ENCODE measurements at regions not wholly inside any gene's neighbourhood (a gene's known extent, or its start where the extent isn't known, plus 50 kb on each side); places are given as distances from the start of the nearest gene placed in this dataset.

DNA sequence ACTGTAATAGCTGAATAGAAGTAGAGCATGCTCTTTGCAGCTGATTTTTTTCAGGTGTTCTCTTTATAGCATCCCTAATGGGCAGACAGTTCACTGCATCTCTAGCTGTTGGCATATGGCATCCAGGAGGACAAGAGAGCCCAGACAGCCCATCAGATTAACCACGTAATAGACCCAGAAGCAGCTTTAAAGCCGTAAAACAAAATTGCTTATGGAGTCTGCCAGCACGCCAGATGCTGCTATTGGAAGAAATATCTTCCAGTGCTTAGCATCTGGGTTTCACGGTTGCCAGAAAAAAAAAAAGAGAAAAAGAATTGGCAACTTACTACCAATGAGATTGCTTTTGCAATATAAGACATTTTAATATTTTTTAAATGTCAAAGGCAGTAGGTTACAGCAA lies 869.4 kb upstream of the NUDT12 start:
- H3K36me3 ChIP-seq (replicated peaks; ENCODE audit: low read depth, low read length): no peaks in the 10 kb centered on the region
- TF ChIP-seq EZH2phosphoT487 (IDR thresholded peaks at IDR 0.05; ENCODE audit: low read depth): no peak
- TF ChIP-seq, protein P1, sequence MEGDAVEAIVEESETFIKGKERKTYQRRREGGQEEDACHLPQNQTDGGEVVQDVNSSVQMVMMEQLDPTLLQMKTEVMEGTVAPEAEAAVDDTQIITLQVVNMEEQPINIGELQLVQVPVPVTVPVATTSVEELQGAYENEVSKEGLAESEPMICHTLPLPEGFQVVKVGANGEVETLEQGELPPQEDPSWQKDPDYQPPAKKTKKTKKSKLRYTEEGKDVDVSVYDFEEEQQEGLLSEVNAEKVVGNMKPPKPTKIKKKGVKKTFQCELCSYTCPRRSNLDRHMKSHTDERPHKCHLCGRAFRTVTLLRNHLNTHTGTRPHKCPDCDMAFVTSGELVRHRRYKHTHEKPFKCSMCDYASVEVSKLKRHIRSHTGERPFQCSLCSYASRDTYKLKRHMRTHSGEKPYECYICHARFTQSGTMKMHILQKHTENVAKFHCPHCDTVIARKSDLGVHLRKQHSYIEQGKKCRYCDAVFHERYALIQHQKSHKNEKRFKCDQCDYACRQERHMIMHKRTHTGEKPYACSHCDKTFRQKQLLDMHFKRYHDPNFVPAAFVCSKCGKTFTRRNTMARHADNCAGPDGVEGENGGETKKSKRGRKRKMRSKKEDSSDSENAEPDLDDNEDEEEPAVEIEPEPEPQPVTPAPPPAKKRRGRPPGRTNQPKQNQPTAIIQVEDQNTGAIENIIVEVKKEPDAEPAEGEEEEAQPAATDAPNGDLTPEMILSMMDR (IDR thresholded peaks at IDR 0.05; ENCODE audit: low read depth, low read length): no peak
- no peaks in the 10 kb centered on the region for H3K79me2 ChIP-seq (ENCODE audit: low read length)
- no peak overlapping the region for H2AFZ ChIP-seq (ENCODE audit: low read depth, low read length)
- no peaks in the 10 kb centered on the region for H3K9me3 ChIP-seq (ENCODE audit: insufficient read depth, low read length)
- no peaks in the 10 kb centered on the region for H3K4me1 ChIP-seq (ENCODE audit: low read length)
- no peak overlapping the region for H3K27ac ChIP-seq (ENCODE audit: low read length)
- H3K27me3 ChIP-seq (ENCODE audit: low read depth, low read length): no peaks in the 10 kb centered on the region
- no peak overlapping the region for H3K4me3 ChIP-seq (ENCODE audit: low read length)
- no peak overlapping the region for H3K9ac ChIP-seq (ENCODE audit: low read length)
- H3K4me2 ChIP-seq (ENCODE audit: low read length): no peak overlapping the region
- H4K20me1 ChIP-seq (ENCODE audit: insufficient read depth, low read length): no peaks in the 10 kb centered on the region

- no peak overlapping the region for H3K4me2 ChIP-seq (ENCODE audit: low read length)
- no peak overlapping the region for H2AFZ ChIP-seq (ENCODE audit: low read depth, low read length)
- no peak overlapping the region for H3K27ac ChIP-seq (ENCODE audit: low read length)
- H3K4me3 ChIP-seq (ENCODE audit: low read length): no peak overlapping the region
- H3K9ac ChIP-seq (ENCODE audit: low read length): no peak overlapping the region
- H3K79me2 ChIP-seq (ENCODE audit: low read length): no peaks in the 10 kb centered on the region
- no peaks in the 10 kb centered on the region for H4K20me1 ChIP-seq (ENCODE audit: insufficient read depth, low read length)
- no peaks in the 10 kb centered on the region for H3K27me3 ChIP-seq (ENCODE audit: low read depth, low read length)
- no peaks in the 10 kb centered on the region for H3K36me3 ChIP-seq (replicated peaks; ENCODE audit: low read depth, low read length)
- no peaks in the 10 kb centered on the region for H3K4me1 ChIP-seq (ENCODE audit: low read length)
- TF ChIP-seq, protein P1 (IDR thresholded peaks at IDR 0.05; ENCODE audit: low read depth, low read length): no peak
- TF ChIP-seq EZH2phosphoT487 (IDR thresholded peaks at IDR 0.05; ENCODE audit: low read depth): no peak
- no peaks in the 10 kb centered on the region for H3K9me3 ChIP-seq (ENCODE audit: insufficient read depth, low read length)
These were observed 868.5 kb upstream of the NUDT12 start for GRCh38 chr5:104431002-104431620.

DNA sequence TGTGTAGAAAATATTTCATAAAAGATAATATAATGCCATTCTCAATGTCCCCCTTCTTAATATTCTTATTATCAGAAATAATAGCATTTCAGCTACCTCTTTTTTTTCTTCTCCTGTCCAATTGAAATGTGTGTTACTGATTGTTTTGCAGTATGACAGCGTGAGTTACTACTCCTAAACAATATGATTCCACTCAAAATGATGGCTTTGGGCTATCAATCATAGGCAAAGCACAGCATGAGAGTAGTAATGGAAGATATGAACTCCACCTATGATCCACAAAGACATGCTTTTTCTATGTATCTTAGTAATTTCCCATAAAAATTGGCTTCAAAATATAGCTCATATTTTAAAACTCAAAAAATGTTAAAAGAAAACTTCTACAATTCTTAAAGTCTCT lies 867.3 kb upstream of the NUDT12 start:
- Histone ChIP-seq H3K9me3 (ENCODE audit: insufficient read depth, low read length) (no peaks in the 10 kb centered on the region), H3K4me3 (ENCODE audit: low read length) (no peak overlapping the region), H3K79me2 (ENCODE audit: low read length) (no peaks in the 10 kb centered on the region), H4K20me1 (ENCODE audit: insufficient read depth, low read length) (no peaks in the 10 kb centered on the region), H3K27me3 (ENCODE audit: low read depth, low read length) (no peaks in the 10 kb centered on the region), H3K36me3 (replicated peaks; ENCODE audit: low read depth, low read length) (no peaks in the 10 kb centered on the region), H3K4me2 (ENCODE audit: low read length) (no peak overlapping the region), H2AFZ (ENCODE audit: low read depth, low read length) (no peak overlapping the region), H3K27ac (ENCODE audit: low read length) (no peak overlapping the region), H3K9ac (ENCODE audit: low read length) (no peak overlapping the region), H3K4me1 (ENCODE audit: low read length) (no peaks in the 10 kb centered on the region)
- no peak for TF ChIP-seq EZH2phosphoT487 (IDR thresholded peaks at IDR 0.05; ENCODE audit: low read depth)
- TF ChIP-seq, protein P1 (IDR thresholded peaks at IDR 0.05; ENCODE audit: low read depth, low read length): no peak

GRCh38 chr5:104421431-104421830 lies 858.8 kb upstream of the NUDT12 start:
- no peaks in the 10 kb centered on the region for H4K20me1 ChIP-seq (ENCODE audit: insufficient read depth, low read length)
- H3K27ac ChIP-seq (ENCODE audit: low read length): no peak overlapping the region
- H3K27me3 ChIP-seq (ENCODE audit: low read depth, low read length): no peaks in the 10 kb centered on the region
- H3K4me3 ChIP-seq (ENCODE audit: low read length): no peak overlapping the region
- no peaks in the 10 kb centered on the region for H3K9me3 ChIP-seq (ENCODE audit: insufficient read depth, low read length)
- no peaks in the 10 kb centered on the region for H3K4me1 ChIP-seq (ENCODE audit: low read length)
- no peak overlapping the region for H3K9ac ChIP-seq (ENCODE audit: low read length)
- TF ChIP-seq, protein P1 (IDR thresholded peaks at IDR 0.05; ENCODE audit: low read depth, low read length): no peak
- no peak for TF ChIP-seq EZH2phosphoT487 (IDR thresholded peaks at IDR 0.05; ENCODE audit: low read depth)
- H3K4me2 ChIP-seq (ENCODE audit: low read length): no peak overlapping the region
- H3K79me2 ChIP-seq (ENCODE audit: low read length): no peaks in the 10 kb centered on the region
- H2AFZ ChIP-seq (ENCODE audit: low read depth, low read length): no peak overlapping the region
- H3K36me3 ChIP-seq (replicated peaks; ENCODE audit: low read depth, low read length): no peaks in the 10 kb centered on the region
